DND-41 (cell line): ENCODE measurements at regions not wholly inside any gene's neighbourhood (a gene's known extent, or its start where the extent isn't known, plus 50 kb on each side); places are given as distances from the start of the nearest gene placed in this dataset.

Experiments used
- EZH2 ChIP-seq: IDR thresholded peaks from 3 replicates; pipeline ENCODE4 v1.6.1; 2012; ENCODE audit warnings: borderline replicate concordance, low read depth, mild to moderate bottlenecking, moderate library complexity, low read length, inconsistent platforms; ENCODE audit not compliant: severe bottlenecking
- TF ChIP-seq, protein P1 (sequence below): IDR thresholded peaks from 2 replicates; pipeline ENCODE4 v1.5.1; 2012; ENCODE audit warnings: borderline replicate concordance, low read length, moderate library complexity, mild to moderate bottlenecking; ENCODE audit not compliant: poor library complexity, severe bottlenecking; ENCODE audit errors: extremely low read depth

DNA sequence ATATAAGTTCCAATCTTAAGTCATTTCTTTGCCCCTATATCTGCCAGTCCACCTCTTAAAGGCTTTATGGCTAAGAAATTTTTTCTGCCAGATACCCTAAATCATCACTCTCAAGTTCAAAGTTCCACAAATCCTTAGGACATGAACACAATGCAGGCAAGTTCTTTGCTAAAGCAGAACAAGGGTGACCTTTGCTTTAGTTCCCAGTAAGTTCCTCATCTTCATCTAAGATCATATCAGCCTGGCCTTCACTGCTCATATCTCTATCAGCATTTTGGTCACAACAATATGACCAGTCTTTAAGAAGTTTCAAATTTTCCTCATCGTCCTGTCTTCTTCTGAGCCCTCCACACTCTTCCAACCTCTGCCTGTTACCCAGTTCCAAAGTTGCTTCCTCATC is 402.2 kb upstream of the RUNX1 start:
- TF ChIP-seq, protein P1, sequence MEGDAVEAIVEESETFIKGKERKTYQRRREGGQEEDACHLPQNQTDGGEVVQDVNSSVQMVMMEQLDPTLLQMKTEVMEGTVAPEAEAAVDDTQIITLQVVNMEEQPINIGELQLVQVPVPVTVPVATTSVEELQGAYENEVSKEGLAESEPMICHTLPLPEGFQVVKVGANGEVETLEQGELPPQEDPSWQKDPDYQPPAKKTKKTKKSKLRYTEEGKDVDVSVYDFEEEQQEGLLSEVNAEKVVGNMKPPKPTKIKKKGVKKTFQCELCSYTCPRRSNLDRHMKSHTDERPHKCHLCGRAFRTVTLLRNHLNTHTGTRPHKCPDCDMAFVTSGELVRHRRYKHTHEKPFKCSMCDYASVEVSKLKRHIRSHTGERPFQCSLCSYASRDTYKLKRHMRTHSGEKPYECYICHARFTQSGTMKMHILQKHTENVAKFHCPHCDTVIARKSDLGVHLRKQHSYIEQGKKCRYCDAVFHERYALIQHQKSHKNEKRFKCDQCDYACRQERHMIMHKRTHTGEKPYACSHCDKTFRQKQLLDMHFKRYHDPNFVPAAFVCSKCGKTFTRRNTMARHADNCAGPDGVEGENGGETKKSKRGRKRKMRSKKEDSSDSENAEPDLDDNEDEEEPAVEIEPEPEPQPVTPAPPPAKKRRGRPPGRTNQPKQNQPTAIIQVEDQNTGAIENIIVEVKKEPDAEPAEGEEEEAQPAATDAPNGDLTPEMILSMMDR: no peak
- no peak for TF ChIP-seq EZH2
